ENCODE measurements at regions not wholly inside any gene's neighbourhood (a gene's known extent, or its start where the extent isn't known, plus 50 kb on each side); places are given as distances from the start of the nearest gene placed in this dataset.

- no peak overlapping the region for H3K4me3 ChIP-seq
- no peaks in the 10 kb centered on the region for H3K4me1 ChIP-seq
- H3K27me3 ChIP-seq = no peaks in the 10 kb centered on the region
- 79 to 93% (median 90%) methylated on average over 1 of the region's 1 CpG for WGBS, 5 donors
- TF ChIP-seq POLR2AphosphoS5 (IDR thresholded peaks at IDR 0.05) (no peak), POLR2A (IDR thresholded peaks at IDR 0.05) (no peak), EP300 (IDR thresholded peaks at IDR 0.05) (no peak), CTCF (IDR thresholded peaks at IDR 0.05) (no peak)
- H3K27ac ChIP-seq = no peak overlapping the region
- H3K9me3 ChIP-seq = no peaks in the 10 kb centered on the region
- DNase-seq = no peak
- no peaks in the 10 kb centered on the region for H3K36me3 ChIP-seq
- intact Hi-C loops (cut with DNase I; ENCODE audit: low total_unique reads) = no loop called here
Measured at GRCh38 chr4:33272722-33273121, 2552.6 kb downstream of the PCDH7 start.

- no peak overlapping the region for H3K27ac ChIP-seq
- H3K36me3 ChIP-seq = no peaks in the 10 kb centered on the region
- no peaks in the 10 kb centered on the region for H3K9me3 ChIP-seq
- H3K27me3 ChIP-seq = no peaks in the 10 kb centered on the region
- H3K4me1 ChIP-seq = no peaks in the 10 kb centered on the region
- TF ChIP-seq POLR2AphosphoS5 (IDR thresholded peaks at IDR 0.05) = no peak
- no peak for TF ChIP-seq POLR2A (IDR thresholded peaks at IDR 0.05)
- no peak for TF ChIP-seq CTCF (IDR thresholded peaks at IDR 0.05)
- TF ChIP-seq EP300 (IDR thresholded peaks at IDR 0.05) = no peak
- DNase-seq = no peak
- WGBS, 5 donors = 68 to 89% (median 87%) methylated on average over 1 of the region's 1 CpG
- no peak overlapping the region for H3K4me3 ChIP-seq
- intact Hi-C loops (cut with DNase I; ENCODE audit: low total_unique reads) = no loop called here
Measured at GRCh38 chr4:33283818-33284217, 2563.6 kb downstream of the PCDH7 start.

DNA sequence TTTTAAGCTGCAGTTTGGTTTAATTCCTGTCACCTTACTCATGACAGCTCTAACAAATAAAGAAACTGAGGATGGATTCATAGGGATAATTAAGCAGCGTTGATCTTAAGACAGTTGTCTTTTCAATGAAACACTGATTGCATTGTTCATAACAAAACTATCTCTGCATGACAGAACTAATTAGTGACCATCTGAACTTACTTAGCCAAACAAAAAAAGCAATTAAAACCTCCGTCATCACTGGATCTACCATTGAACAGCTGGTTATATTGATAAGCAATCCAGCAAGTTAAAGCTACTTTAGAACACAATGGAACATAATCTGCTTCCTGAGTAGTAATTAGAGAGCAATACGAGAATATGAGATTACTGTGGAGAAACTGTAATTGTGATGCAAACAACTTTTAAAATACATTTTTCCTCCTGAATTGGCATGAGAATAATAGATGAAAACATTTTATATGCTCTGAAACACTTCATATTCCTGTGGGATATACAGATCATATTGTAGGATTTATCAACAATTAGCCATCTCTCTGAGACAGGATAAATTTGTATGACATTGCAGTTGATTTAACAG is 2576.8 kb downstream of the PCDH7 start:
- no peaks in the 10 kb centered on the region for H3K4me1 ChIP-seq
- H3K36me3 ChIP-seq = no peaks in the 10 kb centered on the region
- H3K27ac ChIP-seq = no peak overlapping the region
- H3K4me3 ChIP-seq = no peak overlapping the region
- no peaks in the 10 kb centered on the region for H3K27me3 ChIP-seq
- DNase-seq = no peak
- WGBS, 5 donors = 34 to 49% (median 44%) methylated on average over 3 of the region's 3 CpGs
- intact Hi-C loops (cut with DNase I; ENCODE audit: low total_unique reads) = no loop called here
- TF ChIP-seq POLR2AphosphoS5 (IDR thresholded peaks at IDR 0.05) = no peak
- no peak for TF ChIP-seq POLR2A (IDR thresholded peaks at IDR 0.05)
- H3K9me3 ChIP-seq = peaks cover 0 to 4% (median 0%) of the 10 kb centered on the region in 4 donors

DNA sequence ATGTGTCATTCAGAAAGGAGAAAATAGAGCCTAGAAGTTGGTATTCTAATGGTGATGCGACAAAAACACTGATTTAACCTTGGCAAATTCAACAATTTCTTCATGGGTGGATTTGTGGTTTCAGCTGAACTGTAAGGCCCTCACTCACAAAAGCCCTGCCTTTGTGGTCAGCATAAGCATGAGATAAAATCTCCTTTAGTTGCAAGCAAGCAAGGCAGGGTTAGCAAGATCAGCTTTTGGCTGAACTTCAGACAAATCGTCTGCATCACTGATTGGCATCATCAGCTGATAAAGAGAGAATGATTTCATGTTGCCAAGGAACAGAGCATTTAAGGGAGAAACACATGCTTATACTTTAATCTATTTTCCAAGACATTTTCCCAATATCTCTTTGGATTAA is 2582.2 kb downstream of the PCDH7 start:
- WGBS, 5 donors = 29 to 47% (median 42%) methylated on average over 2 of the region's 2 CpGs
- Histone ChIP-seq H3K4me1 (no peaks in the 10 kb centered on the region), H3K9me3 (peaks cover 0 to 13% (median 4%) of the 10 kb centered on the region in 4 donors), H3K27me3 (no peaks in the 10 kb centered on the region), H3K27ac (no peak overlapping the region), H3K36me3 (no peaks in the 10 kb centered on the region), H3K4me3 (no peak overlapping the region)
- intact Hi-C loops (cut with DNase I; ENCODE audit: low total_unique reads) = no loop called here
- no peak for TF ChIP-seq POLR2AphosphoS5 (IDR thresholded peaks at IDR 0.05)
- TF ChIP-seq EP300 (IDR thresholded peaks at IDR 0.05) = no peak
- TF ChIP-seq CTCF (IDR thresholded peaks at IDR 0.05) = no peak
- no peak for TF ChIP-seq POLR2A (IDR thresholded peaks at IDR 0.05)
- DNase-seq = peak in 1 of 2 donors; percentile 26

DNA sequence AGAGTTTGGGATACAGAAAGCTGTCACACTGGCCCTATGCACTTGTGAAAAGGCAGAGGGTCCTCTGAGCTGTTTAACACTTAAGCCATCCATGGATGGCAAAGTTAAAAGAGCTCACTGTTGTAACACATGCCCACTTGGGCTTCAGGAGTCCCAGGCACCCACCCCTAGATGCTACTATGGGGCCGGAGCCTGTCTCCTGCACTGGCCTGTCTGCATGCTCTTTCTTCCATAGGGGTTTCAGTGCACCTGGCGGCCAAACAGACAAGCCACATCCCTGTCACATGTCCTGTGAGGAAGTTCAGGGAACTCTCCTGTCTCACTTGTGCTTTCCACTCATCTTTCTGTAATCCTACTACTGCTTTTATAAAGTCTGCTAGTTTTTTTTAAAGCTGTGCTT is 2586.0 kb downstream of the PCDH7 start:
- TF ChIP-seq CTCF (IDR thresholded peaks at IDR 0.05) = no peak
- no peak for TF ChIP-seq POLR2A (IDR thresholded peaks at IDR 0.05)
- TF ChIP-seq POLR2AphosphoS5 (IDR thresholded peaks at IDR 0.05) = no peak
- TF ChIP-seq EP300 (IDR thresholded peaks at IDR 0.05) = no peak
- WGBS, 5 donors = 78 to 96% (median 86%) methylated on average over 2 of the region's 2 CpGs
- Histone ChIP-seq H3K27me3 (no peaks in the 10 kb centered on the region), H3K4me3 (no peak overlapping the region), H3K9me3 (peaks cover 0 to 14% (median 4%) of the 10 kb centered on the region in 4 donors), H3K27ac (no peak overlapping the region), H3K4me1 (no peaks in the 10 kb centered on the region), H3K36me3 (no peaks in the 10 kb centered on the region)
- intact Hi-C loops (cut with DNase I; ENCODE audit: low total_unique reads) = no loop called here
- DNase-seq = no peak

Measured in stomach (tissue), 8 donors.